GM18519 (cell line): ENCODE measurements at regions not wholly inside any gene's neighbourhood (a gene's known extent, or its start where the extent isn't known, plus 50 kb on each side); places are given as distances from the start of the nearest gene placed in this dataset.

Experiments used
- ATAC-seq: cut with Tn5 transposase; IDR thresholded peaks from one replicate; pipeline ENCODE4 v1.9.1; 2021; ENCODE audit warnings: mild to moderate bottlenecking, moderate library complexity; ENCODE audit not compliant: unreplicated experiment, low FRiP score

DNA sequence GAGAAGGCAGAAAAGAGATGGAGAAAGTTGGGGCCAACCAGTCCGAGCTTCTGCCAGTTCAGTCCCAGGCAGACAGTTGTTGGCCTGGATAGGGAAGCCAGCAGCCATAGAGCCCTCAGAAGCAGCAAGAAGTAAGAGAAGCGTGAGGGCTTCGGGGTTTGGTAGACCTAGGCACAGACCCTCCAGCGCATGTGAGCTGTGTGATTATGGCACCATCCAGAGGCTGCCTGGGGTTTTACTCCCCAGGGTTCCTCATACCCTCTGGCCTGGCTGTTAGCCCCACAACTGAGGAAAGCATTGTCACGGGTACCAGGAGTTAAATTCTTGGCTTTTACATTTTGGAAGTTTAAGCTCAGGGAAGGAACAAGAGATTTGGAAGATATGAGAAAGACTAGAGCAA lies 93.7 kb upstream of the RAB6C start:
- no peak for ATAC-seq

DNA sequence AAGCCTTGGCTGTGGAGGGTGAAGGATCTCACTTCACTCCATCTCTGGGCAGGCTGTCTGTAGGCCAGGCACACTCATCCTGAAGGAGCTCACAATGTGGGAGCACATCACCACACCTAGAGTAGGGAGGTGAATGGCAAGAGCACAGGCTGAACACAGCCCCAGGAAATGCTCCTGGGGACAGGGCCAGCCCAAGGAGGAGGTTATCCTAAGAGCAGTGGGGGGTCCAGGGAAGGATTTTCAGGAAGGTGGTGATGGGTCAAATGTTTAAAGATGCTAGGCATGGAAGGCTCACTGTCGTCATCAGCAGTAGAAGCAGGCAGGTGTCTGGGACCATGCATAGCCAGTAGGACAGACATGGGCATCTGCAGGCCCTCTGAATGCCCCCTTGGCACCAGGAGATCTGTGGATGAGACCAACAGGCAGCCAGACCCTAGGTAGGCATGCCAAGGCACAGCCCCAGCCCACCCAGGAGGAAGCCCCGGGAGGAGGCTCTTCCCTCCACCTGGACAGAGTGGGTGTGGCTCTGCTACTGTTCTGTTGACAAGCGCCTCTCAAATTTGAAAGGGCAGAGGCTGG lies 91.7 kb upstream of the RAB6C start:
- ATAC-seq, result no peak

- ATAC-seq, result no peak
Observed at GRCh38 chr2:129888461-129888860, 91.0 kb upstream of the RAB6C start.

DNA sequence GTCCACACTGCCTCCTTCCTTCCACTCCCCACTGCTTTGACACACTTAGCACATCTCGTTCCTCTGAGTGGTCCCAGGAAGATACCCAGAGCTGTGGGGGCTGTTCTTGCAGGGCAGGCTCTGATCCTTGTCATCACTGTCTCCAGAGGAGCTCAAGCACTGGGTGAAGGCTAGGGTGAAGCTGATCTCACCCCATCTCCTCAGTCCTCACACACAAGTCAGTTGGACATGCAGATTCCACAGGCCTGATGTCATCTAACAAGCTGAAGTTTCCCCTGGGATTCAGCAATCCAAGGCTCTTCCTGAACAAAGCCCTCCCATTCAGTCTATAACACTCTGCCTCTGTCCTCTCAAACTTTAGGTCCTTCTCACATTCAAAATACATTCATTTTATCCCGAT lies 90.6 kb upstream of the RAB6C start:
- ATAC-seq, result no peak

DNA sequence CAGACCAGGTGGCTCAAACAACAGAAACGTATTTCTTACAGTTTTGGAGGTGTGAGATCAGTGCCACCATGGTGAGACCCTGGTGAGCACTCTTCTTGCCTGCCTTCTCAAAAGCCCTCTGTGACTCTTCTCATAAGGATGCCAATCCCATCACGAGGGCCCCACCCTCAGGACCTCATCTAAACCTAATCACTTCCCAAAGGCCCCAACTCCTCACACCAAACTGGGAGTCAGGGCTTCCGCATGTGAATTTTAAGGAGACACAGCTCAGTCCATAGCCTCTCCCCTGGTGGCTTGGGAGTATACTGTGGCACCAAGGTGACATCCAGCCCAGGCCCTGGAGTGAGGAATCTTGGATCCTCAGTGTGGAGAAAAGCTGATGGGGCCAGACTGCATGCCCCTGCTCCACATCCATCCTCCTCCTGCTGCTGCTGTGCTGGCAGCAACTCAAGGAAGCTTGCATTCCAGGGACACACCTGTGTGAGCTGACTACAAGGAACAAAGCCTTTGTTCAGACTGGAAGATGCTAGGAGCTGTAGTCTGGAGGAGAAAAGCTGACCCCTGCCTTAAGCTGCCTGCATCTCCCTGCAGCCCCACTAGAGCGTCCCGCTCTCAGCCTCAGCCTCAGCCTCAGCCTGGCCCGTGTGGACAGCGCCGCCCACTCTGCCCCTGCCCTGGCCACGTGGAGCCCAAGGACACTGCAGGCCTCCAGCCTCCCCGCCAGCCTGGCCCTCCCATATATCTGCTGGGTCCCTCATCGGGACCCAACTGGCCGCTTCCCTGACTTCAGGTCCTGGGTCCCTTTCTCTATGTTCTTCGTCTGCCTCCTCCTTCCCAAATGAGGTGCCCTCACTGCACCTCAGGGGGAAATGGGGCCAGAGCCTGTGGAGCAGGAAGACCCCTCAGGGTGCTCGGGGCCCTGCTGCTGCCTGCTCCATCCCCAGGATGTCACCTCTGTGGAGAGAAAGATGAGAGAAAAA lies 87.8 kb upstream of the RAB6C start:
- ATAC-seq, result no peak

- no peak for ATAC-seq
Observed at GRCh38 chr2:129892360-129892759, 87.1 kb upstream of the RAB6C start.

DNA sequence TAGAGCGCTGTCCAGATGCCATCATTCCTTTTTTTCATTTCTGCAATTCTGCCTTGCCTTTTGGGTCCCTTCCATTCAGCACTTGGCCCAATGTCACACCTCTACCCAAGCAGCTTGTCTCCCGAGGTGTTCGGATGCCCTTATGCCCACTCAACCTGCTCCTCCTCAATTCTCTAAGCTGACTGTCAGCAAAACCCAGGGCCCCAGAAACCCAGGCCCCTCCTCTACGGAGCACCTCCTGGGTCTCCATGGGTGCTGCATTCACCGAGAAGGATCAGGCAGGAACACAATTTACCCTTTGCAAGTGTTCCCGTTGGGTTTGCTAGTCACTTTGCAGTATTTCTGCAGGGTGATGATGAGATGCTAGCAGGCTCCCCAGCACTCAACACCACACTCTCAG lies 86.7 kb upstream of the RAB6C start:
- no peak for ATAC-seq

GRCh38 chr2:129893244-129893643 lies 86.2 kb upstream of the RAB6C start:
- no peak for ATAC-seq

DNA sequence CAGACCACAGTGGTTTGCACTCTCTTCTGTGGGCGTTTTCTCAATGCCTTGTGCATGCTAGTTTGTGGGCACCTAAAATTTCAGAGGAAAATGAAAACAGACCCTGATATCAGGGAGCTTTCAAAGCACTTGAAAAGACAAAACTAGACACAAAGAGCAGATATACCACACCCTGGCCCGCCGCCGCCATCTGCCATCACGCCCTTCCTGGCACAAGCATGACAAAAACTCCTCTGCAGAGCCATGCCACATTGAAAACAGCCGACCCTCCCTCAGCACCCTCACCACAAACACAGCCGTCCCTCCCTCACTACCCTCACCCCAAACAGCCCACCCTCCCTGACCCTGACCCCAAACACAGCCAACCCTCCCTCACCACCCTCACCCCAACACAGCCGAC lies 84.8 kb upstream of the RAB6C start:
- no peak for ATAC-seq

DNA sequence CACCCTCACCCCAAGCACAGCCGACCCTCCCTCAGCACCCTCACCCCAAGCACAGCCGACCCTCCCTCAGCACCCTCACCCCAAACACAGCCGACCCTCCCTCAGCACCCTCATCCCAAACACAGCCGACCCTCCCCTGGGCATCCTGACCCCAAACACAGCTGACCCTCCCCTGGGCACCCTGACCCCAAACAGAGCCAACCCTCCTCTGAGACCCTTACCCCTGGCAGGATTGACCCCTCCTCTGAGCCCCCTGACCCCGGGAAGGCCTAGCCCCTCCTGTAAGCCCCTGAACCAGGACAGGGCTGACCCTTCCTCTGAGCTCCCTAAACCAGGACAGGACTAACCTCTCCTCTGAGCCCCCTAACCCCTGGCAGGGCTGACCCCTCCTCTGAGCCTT lies 84.4 kb upstream of the RAB6C start:
- ATAC-seq, result no peak

DNA sequence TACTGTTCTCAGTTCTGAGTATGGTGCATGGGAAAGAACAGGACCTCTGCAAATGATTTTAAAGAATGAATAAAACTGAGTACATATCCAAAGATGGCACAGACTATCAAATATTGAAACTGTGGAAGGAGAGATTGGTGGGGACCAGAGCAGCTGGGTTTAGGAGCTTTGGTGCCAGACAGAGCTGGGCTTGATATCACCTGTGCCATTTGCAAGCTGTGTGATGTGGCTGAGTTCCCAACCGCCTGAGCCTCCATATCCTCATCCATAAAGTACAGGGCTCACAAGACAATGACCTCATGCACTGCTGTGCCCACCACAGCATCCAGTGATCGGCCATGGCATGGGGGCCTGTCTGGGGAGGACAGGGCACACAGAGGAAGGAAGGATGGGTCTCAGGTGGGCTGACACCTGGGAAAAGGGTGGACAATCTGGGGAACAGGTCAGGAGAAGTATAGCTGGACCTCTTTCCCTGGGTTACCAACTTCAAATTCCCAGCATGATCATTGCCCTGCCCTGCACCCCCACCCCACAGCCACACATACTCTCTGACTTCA lies 83.9 kb upstream of the RAB6C start:
- ATAC-seq, result no peak

GRCh38 chr2:129896226-129897100 lies 83.0 kb upstream of the RAB6C start:
- no peak for ATAC-seq

DNA sequence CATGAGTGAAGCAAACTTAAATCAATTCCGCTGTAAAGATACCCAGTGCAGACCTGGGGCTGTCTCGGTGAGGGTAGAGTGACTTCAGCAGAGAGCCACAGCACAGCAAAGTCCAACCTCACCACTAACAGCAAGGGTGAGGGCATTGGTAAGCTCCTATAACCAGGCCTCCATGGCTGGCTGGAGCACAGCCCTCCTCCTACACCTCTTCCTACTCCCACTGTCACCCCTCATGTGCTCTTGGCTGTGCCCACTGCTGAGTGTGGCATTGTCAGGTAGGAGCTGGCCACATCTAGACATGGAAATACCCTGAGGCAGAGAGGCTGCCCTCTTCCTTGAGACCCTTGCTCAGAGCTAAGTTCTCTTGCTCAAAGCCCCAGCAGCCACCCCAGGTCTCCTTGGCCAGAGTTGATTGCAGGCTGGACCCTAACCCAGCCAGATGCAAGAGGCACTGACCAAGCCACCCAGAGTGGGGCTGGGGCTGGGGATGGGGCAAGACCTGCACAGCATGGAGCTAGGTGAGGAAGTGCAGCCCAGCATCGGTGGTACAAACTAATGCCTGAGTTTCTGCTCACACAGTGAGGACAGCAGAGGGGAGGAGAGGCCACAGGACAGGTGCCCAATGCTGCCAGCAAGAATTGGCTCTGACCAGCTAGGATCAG lies 77.6 kb upstream of the RAB6C start:
- no peak for ATAC-seq

GRCh38 chr2:129902731-129903585 lies 76.5 kb upstream of the RAB6C start:
- ATAC-seq, result no peak

DNA sequence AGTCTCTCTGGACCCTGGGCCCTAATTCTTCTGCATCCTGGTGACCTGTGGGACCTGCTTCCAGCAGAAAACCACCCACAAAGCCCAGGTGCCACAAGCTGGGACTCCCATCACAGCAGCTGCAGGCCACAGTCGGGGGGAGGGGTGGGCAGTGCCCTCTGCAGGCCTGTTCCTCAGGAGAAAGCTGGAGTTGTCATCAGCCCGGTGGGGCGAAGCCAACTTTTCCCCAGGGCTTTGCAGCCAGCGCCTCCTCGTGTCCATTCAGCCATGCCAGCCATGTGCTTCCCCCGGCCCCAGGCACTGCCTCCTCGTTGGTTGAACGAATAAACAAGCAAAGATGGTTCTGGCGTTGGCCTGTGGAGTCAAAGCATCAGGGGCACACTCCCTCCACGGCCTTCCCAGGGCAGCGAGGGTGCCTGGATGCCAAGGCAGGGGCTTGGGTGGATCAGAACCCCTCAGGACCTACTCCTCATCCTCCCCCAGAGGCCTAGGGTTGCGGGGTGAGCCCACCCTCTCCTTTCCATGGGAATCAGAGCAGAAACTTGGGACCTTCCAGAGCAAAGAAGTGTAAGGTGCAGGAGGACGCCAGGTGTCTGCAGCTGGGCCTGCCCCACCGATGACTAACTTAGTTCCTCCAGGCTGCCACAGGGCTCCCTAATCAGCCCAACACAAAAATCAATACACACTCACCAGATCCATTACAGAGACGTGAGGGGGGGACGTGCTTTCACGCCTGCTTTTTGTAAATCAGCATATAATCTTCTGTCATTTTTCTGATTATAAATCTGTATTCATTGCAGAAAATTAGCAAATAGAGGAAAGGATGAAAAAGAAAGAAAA lies 75.7 kb upstream of the RAB6C start:
- no peak for ATAC-seq

DNA sequence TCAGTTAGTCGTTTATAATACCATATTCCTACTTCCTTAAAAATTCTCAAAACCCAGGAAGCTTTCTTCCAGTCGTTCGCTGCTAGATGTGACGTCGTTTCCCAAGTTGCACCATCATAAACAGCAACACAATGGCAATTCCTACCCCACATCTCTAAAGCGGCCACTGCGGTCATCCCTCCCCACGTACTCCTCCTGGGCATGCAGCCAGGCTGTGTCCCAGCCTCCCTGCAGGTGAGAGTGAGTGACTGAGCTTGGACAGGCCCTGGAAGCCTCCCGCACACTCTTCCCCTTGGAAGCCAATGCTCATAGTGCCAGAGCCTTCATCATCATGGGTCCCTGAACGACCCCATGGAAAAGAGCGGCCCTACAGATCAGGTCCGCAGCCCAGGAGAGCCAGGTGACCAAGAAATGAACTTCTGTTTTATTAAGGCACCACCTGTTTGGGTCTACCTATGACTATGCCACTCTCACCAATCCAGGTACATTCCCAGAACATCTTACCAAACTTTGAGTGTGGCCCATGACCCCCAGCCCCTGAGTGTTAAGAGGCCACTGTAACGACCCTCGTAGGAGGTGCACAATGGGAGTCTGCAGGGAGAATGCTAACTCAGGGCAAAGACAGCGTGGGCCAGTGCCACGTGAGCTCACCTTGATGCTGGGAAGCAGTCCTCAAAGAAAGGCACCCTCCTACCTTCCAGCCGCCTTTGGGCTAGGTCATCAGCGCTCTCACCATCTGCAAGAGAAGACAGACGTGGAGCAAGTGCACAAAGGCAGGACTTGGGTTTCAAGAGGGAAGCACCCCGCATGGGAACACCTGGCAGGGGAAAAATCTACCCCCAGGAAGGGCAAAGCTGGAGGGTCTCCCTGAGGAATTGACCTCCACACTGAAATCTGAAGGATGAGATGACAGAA lies 74.7 kb upstream of the RAB6C start:
- ATAC-seq, result no peak

DNA sequence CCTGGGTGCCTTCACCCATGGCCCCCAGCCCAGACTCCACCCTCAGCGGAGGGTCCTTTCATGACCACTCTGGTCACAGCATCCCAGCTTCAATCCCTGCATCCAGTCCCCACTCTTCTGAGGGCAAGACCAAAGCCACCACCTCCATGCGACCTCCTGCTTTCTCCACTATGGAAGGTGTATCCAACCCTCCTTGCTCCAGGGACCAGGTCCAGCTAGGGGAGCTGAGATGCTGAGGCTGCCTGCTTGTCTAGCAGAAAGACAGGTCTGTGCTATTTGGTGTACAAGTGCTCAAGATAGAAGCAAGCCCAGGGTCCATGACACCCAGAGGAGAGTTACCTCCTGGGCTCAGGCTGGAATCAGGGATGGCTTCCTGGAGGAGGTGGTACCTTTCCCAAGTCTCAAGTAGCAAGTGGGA lies 73.8 kb upstream of the RAB6C start:
- no peak for ATAC-seq
